NCI-H146 treated with DMSO at 0.1 percent for 48 hours (cell line): ENCODE measurements at regions not wholly inside any gene's neighbourhood (a gene's known extent, or its start where the extent isn't known, plus 50 kb on each side); places are given as distances from the start of the nearest gene placed in this dataset.

ENCODE experiments used
- DNase-seq: peaks from one replicate; lab custom pipeline; 2025; ENCODE audit not compliant: unreplicated experiment; lab: John Stamatoyannopoulos, UW

DNA sequence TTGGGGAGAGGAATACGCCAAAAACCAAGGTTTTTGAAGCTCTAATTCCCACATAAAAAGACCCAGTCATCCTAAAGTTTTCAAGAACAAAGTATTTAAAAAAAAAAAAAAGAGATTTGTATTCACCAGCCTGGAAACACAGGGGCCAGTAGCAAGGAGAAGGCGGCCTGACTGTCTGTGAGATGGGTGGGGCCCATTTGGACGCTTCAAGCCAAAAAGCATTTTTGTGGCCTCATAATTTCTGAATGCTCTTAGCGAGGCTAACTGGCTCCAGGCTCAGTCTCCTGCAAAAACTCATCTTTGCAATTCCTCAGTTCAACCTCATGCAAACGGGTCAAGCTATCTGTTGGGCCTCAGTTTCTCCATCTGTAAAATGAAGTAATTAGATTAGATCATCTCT is 514.1 kb downstream of the MED13L start:
- DNase-seq, result no peak

DNA sequence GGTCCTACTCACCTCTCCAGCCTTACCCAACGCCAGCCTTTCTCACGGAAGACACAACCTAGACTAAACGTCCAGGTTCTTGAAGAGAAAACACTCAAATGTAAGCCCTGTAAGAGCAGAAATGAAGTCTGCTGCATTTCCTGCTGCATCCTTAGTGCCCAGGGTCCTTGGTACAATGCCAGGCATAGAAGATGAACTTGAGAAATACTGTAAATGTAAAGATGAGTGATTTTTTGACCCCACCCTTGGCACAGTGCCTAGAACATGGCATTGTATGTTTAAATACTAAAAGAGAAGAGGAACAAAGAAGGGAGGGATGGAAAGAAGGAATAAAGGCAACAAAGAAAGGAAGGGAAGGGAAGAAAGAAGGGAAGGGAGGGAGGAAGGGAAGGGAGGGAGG is 514.6 kb downstream of the MED13L start:
- DNase-seq, result no peak

DNA sequence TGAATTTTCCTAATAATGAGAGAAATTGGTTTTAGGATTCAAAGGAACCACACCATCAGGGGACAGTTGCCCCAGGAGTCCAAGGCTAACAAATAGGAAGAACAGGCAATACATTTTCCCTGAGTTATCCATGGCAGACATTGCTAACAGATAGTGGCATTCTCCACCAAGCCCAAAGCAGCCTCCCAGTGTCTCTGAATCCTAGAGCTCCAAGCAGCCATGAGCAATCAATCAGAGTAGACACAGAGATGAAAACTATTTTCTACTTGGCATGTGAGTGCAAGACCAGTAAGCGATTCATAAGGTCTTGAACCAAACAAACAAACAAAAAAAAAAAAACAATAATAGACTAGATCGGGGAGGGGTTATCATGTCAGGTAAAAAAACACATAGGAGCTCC is 515.7 kb downstream of the MED13L start:
- no peak for DNase-seq

DNA sequence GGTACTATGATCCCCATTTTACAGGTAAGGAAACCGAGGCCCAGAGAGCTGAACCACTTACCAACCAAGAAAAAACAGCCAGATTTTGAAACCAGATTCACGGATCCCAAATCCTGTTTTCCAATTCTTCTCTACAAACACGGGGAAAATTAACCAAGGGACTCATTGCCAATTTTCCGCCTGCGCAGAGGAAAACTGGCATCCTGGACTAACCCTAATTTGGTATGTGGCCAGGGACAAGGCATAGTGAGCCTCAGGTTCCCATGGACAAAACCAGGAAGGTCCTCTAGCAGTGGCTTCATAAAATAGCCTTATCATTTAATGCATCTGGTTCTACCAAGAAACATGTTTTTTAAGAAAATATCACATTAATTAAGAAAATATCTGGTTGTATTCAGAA is 517.3 kb downstream of the MED13L start:
- no peak for DNase-seq

DNA sequence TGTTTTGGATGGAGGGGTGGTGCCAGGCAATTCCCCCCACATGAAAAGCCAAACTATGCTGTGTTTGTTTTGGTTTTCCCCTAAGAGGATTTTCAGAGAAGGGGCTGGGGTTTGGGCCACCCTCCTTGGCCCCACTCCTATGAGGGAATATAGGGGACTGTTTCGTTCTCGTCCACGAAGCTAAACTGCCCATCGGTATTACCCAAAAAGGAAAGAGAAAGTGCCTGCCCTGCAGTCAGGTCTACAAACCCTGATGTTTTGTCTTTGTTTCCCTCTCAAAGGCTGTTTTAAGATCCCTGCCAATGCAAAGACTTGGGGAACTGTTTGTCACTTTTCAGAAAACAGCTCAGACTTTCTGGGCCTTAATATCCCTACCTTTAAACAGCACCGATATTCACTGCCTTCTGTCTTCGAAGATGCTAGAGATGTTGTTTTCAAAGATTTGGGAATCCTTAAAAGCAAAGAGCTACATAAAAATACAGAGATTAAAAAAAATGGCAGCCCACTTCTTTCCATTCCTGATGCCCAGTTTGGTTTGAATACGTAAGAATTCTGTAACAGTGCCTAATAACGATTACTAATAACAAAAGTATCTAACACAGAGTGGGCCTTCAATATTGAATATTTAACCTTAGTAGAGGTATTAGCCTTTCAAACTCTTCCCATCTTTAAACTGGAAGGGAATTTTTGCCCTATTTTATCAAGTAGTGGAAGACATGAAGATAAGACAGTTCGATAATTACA is 518.4 kb downstream of the MED13L start:
- DNase-seq, result no peak

DNA sequence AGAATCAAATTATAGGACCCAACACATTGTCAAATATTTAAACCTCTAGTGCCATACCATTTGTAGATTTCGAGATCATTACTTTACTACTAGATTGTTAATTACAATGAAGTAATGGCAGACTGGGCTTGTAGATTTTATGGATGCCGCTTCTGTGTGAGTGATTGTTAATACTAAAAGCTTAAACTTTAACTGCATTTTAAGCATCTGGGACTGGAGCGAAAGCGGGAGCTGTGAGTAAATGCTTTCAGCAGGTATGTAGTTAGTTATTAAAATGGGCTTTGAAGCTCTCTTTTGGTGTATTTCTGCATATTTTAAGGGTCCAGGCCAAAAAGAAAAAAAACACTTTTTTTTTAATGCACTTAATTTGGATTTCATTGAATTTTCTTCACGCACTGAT is 519.3 kb downstream of the MED13L start:
- no peak for DNase-seq

DNA sequence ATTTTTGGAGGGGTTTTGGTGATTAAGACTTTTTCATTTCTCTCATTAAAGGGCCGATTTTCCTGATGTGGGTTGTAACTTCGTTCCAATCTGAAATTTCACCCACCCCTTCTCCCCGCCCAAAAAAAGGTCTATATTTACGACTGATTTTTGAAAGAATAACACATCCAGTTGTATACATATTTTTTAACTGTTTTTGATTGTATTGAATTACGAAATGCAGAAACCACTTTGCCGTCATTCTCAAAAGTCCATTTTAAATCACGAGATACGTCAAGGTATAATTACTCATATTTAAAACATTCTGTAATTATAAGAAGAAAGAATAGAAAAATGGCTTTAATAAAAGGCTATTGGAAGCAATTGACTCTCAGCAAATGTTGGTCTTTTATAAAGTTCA is 520.7 kb downstream of the MED13L start:
- DNase-seq, result no peak

DNA sequence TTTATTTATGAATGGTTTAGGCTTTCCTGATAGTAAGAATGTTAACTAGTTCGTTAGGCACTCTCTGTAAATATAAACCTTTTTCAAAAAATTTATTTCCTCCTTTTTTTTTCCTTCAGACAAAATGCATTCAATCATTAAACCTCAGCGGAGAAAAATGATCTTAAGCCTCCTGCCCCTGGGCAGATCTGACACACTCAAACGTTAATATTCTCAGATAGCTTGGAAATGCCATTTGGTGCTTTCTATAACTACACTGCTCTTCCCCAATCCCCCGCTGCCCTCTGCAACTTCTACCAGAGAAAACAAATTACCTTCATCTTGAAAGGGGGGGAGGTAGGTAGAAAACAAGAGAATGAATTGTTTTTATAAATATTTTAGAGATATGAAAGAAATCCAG is 521.2 kb downstream of the MED13L start:
- no peak for DNase-seq

DNA sequence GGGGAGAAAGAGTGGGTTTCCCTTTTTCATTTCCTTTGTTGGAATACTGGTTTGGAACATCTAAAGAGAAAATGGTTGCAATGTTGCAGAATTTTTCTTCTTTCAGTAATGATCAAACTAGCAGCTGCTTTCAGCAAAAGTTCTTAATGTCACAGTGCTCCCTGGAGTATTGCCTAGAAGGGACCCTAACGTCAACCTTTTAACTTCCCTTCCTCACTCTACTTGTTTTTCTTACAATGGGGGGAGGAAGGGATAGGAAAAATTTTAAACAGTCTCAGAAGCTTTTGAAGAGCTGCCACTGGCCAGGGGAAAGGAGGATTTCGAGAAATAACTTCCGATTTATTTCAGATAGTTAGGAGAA is 521.8 kb downstream of the MED13L start:
- DNase-seq, result no peak

DNA sequence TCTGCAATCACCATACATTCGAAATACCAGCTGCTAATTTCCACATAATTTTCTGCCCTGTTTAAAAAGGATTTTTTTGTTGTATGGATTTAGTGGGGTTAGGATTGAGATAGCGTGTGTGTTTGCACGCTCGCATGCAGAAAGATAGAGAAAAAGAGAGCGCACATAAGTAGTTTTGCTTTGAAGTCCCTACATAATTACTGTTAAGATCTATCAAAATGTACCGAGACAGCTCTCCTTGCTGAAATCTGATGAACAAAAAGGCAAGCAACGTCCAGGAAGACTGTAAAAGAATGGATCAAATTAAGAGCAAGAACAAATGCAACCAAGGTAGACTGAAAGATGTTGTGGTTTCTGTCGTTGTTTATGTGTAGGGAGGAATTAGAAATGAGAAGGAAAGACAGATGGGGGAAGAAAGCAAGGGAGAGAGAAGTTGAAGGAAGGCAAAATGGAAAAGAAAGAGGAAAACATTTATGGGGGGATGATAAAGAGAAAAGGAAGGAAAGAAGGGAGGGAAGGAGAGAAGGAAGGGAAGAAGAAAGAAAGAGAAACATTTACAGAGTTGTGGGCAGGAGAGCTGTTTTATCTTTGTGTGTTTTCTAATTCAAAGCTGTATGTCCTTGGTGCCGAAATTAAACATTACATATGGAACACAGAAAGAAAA is 522.3 kb downstream of the MED13L start:
- DNase-seq, result no peak

DNA sequence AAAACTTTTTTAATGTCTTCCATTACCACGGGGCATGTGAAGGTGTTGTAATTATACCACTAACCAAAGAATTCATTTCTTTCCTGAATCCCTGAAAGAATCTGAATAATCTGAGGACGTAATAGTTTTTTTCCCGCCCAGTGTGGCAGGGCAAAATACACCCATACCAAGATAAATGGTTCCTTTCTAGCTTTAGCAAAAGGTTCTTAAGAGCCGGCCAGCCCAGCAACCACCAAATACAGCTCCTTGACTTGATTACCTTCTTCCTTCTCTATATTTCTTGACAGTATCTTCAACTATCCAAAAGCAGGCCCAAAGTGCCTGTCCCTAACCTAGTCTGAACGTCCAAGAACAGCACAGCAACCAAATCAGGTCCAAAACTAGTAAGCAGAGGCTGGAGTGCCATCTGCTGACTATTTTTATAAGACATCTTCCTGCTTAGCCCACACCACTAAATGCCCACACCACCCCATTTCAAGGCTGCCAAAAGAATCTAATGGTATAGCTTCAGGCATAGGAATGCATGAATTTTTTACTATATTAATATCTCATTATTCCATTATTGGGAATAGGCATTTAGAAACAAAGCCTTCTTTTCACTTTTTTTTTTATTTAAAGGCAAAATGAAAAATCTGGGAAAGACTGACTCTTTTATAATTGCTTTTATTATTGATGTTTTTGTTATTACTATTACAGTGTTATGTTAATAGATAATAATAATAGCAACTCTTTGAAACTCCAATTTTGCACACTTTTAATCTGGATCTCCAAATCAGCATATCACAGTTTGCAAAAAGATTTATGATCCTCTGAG is 524.4 kb downstream of the MED13L start:
- DNase-seq, result peak; percentile 2

DNA sequence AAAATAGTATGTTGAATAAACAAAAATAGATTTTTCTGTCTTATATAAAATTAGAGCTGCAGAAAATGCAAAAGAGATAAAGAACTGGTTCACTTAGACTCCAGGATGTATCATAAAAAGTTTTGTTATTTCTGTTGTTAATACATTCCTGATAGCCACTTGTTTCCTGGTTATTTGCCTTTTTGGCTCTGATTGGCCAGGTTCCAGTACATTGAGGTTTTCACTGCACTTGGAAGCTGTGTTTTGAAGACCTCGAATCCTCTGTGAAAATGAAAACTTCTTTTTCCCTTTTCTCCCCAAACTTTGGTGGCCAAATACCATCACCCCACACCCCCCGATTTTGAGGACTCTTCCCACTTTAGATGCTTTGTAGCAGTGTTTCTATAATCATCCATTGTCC is 525.3 kb downstream of the MED13L start:
- no peak for DNase-seq

DNA sequence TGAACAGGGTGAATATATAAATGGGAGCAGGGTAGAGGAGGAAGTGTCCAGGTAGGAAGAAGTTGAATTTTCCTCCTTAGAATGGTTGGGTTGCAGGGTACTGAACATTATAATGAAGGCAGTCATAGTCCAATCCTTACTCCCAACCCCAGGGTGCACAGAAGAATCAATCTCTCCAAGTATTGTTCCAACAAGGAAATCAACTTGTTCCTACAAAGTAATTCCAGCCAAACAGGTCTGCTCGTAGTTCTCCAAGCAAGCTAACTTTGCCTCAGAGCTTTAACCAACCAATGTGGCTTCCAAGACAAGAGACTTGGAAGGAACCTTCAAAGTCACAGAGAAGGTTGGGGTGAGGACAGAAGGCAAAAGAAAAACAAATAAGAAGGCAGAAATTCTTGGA is 527.2 kb downstream of the MED13L start:
- DNase-seq, result no peak

DNA sequence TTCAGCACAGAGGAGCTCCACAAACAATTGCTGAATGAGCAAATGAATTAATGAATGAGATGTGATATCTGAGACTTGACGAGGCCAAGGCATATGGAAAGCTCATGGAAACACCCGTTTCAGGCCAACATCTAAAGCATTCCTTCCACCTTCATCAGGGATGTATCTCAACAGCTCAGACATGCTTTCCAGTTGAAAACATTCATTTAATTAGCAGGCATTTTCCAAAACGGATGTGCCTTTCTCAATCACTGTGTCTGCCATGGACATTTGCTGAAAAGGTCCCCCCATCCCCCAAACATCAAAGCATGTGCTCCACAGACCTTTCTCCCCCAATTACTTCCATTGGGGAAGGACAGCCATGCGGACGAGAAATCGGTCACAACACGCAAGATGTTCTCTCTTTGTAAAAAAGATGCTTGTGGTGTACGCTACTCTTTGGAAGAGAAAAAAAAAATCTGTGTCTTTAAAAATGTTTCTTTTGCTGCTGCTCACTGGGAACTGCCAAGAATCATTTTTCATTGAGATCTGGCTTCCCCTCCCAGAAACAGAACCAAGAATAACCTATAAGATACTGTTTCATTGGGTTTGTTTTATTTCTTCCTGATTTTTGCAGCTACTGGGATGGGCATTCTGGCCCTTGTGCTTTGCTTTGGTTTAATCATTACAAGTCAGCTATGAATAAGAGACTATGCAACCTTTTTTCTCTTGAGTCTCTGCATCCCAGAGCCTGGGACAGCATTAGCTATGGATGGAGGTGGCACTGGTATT is 528.2 kb downstream of the MED13L start:
- DNase-seq, result no peak

DNA sequence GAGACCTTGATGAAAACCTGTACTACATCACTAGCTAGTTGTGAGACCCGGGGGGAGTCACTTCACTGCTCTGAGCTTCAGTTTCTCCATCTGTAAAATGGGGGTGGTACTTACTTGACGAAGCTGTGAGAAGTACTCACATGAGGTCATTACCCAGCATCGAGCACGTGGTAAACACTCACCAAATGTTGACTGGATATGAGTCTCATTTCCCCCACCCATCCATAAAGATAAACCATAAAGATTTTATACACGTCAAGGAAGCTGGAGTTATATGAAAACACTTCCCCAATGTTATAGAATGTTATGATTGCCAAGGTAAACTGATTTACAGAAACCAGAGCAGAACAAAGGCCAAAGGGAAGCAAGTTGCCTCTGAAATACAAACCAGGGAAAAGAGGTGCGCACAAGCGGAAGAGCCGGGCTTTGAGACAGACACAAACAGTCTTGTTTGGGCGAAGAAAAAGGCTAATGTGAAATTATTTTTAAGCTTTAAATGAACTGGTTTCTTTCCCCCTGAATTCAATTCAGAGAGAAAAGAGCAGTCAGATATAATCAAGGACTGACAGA is 536.8 kb downstream of the MED13L start:
- no peak for DNase-seq

DNA sequence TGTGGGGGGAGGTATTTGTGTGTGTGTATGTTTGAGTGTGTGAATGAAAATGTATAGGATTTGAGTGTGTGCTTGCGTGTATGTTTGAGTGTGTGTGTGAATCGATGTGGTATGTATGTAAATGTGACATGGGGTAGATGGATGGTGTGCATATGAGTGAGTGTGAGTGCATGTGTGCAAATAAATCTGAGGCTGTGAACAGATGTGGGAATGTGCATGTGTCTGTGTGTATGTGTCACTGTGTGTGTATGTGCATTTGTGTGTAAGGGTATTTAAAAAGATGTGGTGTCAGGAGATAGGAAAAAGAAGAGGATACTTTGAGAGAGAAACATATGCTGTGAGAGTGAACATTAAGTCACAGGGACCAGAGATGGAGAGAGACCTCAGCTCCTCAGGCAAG is 539.6 kb downstream of the MED13L start:
- DNase-seq, result no peak

DNA sequence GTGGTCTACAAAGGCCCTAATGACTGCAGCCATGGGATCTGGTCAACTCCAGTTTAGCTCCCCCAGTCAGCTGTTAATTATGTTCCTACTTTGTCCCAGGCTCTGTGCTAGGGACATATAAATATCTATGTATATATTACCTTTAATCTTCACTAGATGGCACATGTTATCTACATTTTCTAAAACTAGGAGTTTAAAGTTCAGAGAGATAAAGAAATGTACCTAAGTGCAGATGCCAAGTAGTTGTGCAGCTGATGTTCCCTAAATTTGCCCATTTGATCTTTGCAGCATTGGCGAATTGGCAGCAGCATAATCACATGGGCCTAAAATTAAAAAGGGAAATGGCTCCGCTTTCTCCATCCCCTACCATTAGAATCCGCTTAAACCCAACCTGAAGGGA is 541.1 kb downstream of the MED13L start:
- DNase-seq, result no peak

DNA sequence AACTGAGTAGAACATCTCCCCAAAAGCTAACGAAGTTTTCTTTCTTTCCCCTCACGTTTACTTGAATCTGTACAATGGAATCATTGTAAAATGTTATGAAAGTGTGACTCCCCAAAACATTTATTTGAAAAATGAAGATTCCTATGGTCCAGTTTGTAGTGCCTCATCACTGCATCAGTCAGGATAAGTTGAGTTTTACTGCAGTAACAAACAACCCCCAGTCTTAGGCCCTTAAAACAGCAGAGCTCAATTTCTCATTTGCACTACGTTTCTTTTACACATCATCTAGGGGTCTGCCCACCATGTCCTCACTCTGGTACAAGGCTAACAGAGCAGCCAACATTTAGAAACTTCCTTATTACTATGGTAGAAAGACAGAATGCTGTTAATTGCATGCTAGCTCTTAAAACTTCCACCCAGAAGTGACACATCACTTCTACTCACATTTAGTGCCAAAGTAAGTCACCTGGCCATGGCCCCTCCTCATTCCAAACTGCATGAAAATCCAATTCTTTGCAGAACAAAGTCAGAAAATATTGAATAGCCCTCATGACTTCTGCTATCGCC is 546.4 kb downstream of the MED13L start:
- DNase-seq, result no peak

DNA sequence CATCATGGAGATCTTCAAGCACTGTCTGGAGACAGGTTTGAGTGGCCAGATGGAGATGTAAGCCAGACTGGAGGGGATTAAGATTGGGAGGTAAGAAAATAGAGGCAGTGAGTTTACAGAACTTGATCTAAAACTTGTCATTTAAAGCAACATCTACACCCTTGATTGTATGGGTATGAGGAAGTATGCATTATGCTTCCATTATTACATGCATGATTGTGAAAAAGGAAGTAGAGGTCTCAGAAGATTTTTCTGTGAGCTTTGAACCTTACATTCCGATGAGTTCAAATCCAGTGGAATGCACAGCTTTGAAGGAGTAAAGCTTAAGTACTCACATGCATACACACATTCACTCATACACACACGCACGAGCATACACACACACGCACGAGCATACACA is 550.8 kb downstream of the MED13L start:
- DNase-seq, result no peak

DNA sequence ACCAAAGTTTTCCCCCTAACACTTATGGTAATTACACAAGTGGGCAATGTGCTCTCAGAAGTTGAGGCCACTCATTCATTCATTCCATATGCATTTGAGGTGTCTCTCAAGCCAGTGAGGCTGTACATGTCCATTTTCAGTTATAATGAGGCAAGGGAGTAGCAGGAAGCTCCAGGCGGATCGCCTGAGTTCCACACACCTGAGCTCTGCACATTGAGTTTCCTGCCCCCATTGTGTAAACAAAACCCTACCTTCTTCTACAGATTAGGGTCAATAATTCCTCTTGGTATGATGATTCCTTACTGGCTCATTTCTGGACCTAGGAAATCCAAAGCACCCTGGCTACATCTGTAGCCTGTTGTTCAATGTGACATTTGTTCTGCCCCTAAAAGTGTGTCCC is 555.3 kb downstream of the MED13L start:
- DNase-seq, result no peak

DNA sequence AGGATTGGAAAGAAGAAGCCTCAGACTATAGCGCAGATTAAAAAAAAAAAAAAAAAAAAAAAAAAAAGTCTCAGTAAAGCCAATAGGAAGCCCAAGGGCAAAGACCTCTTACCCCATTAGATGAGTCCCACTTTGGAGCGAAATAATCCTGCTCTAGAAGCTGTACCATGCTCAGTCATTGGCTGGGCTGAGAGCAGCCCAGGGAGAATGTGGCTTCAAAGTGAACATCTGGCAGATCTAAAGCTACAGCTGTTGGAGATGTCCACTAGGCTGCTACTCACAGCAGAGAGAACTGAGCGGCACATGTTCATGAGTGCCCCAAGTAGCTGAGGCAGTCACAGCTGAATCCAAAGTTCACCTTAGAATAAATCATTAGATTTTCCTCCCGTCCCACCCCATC is 560.9 kb downstream of the MED13L start:
- DNase-seq, result no peak
